HEK293 (cell line): ENCODE measurements at regions not wholly inside any gene's neighbourhood (a gene's known extent, or its start where the extent isn't known, plus 50 kb on each side); places are given as distances from the start of the nearest gene placed in this dataset.
A peak's percentile ranks its signal among the peaks of the same experiment; 100 is the strongest.

Experiments
- CTCF ChIA-PET: fragments of 350-600 bp; formaldehyde crosslinking; extraction: SDS; loops from one replicate; lab custom pipeline; 2021; ENCODE audit warnings: antibody characterized with exemption; lab: Yijun Ruan, JAX
- POLR2A ChIA-PET: fragments of 300-600 bp; formaldehyde crosslinking; extraction: SDS; loops from one replicate; lab custom pipeline; 2020; ENCODE audit warnings: antibody characterized with exemption, inconsistent platforms; lab: Yijun Ruan, JAX
- H3K27ac ChIP-seq: fragments of 200-500 bp; sonication (Bioruptor generic); 2 replicates; pipeline ENCODE4 v1.5.1; 2014; ENCODE audit warnings: low read depth, low read length, control low read depth, inconsistent platforms; ENCODE audit errors: extremely low read depth
- H3K36me3 ChIP-seq, 2 experiments: fragments of 200-500 bp in 1 of 2; sonication (Bioruptor generic) in 1 of 2; 1 replicate in 1 of 2; 2 replicates in 1 of 2; pipeline ENCODE4 v1.5.1; 2014 to 2017; ENCODE audit warnings: inconsistent platforms in 2 of 2, low read length in 2 of 2; ENCODE audit not compliant: control insufficient read depth in 2 of 2, insufficient read depth in 1 of 2
- H3K4me1 ChIP-seq: fragments of 200-500 bp; sonication (Bioruptor generic); 2 replicates; pipeline ENCODE4 v1.5.1; 2014; ENCODE audit warnings: mild to moderate bottlenecking, low read length, inconsistent platforms; ENCODE audit not compliant: control insufficient read depth, insufficient read depth
- H3K4me3 ChIP-seq: 2 replicates; pipeline ENCODE4 v1.5.1; 2011; ENCODE audit warnings: low read depth, mild to moderate bottlenecking, control low read depth, low read length, moderate library complexity
- H3K9me3 ChIP-seq: fragments of 200-500 bp; sonication (Bioruptor generic); 2 replicates; pipeline ENCODE4 v1.5.1; 2014; ENCODE audit warnings: low read depth, low read length, inconsistent platforms; ENCODE audit not compliant: control insufficient read depth, insufficient read depth
- CTCF ChIP-seq: fragments of 450-650 bp; formaldehyde crosslinking; IDR thresholded peaks from 2 replicates; pipeline ENCODE4 v1.5.1; 2016; ENCODE audit warnings: missing biosample characterization, missing genetic modification characterization
- MYNN ChIP-seq: fragments of 450-650 bp; formaldehyde crosslinking; IDR thresholded peaks from 2 replicates; pipeline ENCODE4 v1.5.1; 2016; ENCODE audit warnings: missing biosample characterization, missing genetic modification characterization, borderline replicate concordance
- SETDB1 ChIP-seq: IDR thresholded peaks from one replicate; pipeline ENCODE4 v1.6.1; 2017; ENCODE audit warnings: mild to moderate bottlenecking, low read length, moderate library complexity, mixed read lengths; ENCODE audit not compliant: insufficient read length
- ZBTB11 ChIP-seq: fragments of 450-650 bp; formaldehyde crosslinking; conservative IDR thresholded peaks from 2 replicates; pipeline ENCODE4 v1.5.1; 2016; ENCODE audit warnings: low read depth, missing biosample characterization, missing genetic modification characterization
- ZBTB8A ChIP-seq: fragments of 450-650 bp; formaldehyde crosslinking; IDR thresholded peaks from 2 replicates; pipeline ENCODE4 v1.5.1; 2016; ENCODE audit warnings: missing biosample characterization, missing genetic modification characterization
- ZFHX2 ChIP-seq: fragments of 450-650 bp; formaldehyde crosslinking; conservative IDR thresholded peaks from 2 replicates; pipeline ENCODE4 v1.5.1; 2016; ENCODE audit warnings: missing biosample characterization, missing genetic modification characterization
- ZNF449 ChIP-seq: fragments of 450-650 bp; formaldehyde crosslinking; IDR thresholded peaks from 2 replicates; pipeline ENCODE4 v1.5.1; 2017; ENCODE audit warnings: missing biosample characterization, mild to moderate bottlenecking, missing genetic modification characterization, moderate library complexity
- ZNF48 ChIP-seq: fragments of 450-650 bp; formaldehyde crosslinking; IDR thresholded peaks from 2 replicates; pipeline ENCODE4 v1.5.1; 2016; ENCODE audit warnings: missing biosample characterization, missing genetic modification characterization
- ZNF623 ChIP-seq: fragments of 450-650 bp; formaldehyde crosslinking; IDR thresholded peaks from 2 replicates; pipeline ENCODE4 v1.5.1; 2016; ENCODE audit warnings: missing biosample characterization, missing genetic modification characterization
- ZNF654 ChIP-seq: fragments of 450-650 bp; formaldehyde crosslinking; IDR thresholded peaks from 2 replicates; pipeline ENCODE4 v1.5.1; 2016; ENCODE audit warnings: low read depth, missing biosample characterization, missing genetic modification characterization
- ZNF701 ChIP-seq: fragments of 450-650 bp; formaldehyde crosslinking; IDR thresholded peaks from 2 replicates; pipeline ENCODE4 v1.5.1; 2016; ENCODE audit warnings: missing biosample characterization, missing genetic modification characterization
- ZNF76 ChIP-seq: fragments of 450-650 bp; formaldehyde crosslinking; IDR thresholded peaks from 2 replicates; pipeline ENCODE4; 2016; ENCODE audit warnings: low read depth, missing biosample characterization, missing genetic modification characterization, borderline replicate concordance
- ZXDB ChIP-seq: fragments of 450-650 bp; formaldehyde crosslinking; IDR thresholded peaks from 2 replicates; pipeline ENCODE4 v1.5.1; 2016; ENCODE audit warnings: missing biosample characterization, missing genetic modification characterization

GRCh38 chr18:24757134-24757533 lies 296.7 kb downstream of the HRH4 start:
- Histone ChIP-seq H3K27ac (no peak overlapping the region), H3K9me3 (no peaks in the 10 kb centered on the region; the same call in 1 of the 2 replicates), H3K4me1 (0 out of 2 replicates have a peak, but pooled peaks cover 2% of the 10 kb centered on the region), H3K36me3 (no peaks in the 10 kb centered on the region), H3K4me3 (no peak overlapping the region)
- ChIA-PET POLR2A (no interaction called here), CTCF (no interaction called here)
- TF ChIP-seq ZNF623 (tag by site-specific recombination) (peak; percentile 29; the same call in 1 of the 2 replicates), ZNF76 (tag by site-specific recombination) (no peak), ZNF449 (tag by site-specific recombination) (peak; percentile 64)

GRCh38 chr18:24761765-24762164 lies 301.3 kb downstream of the HRH4 start:
- TF ChIP-seq SETDB1: peak; percentile 64
- TF ChIP-seq ZNF623 (tag by site-specific recombination): no peak
- Histone ChIP-seq H3K4me3 (no peak overlapping the region), H3K27ac (no peak overlapping the region), H3K36me3 (no peaks in the 10 kb centered on the region), H3K4me1 (no peaks in the 10 kb centered on the region), H3K9me3 (no peaks in the 10 kb centered on the region; the same call in 1 of the 2 replicates)
- ChIA-PET CTCF (interaction anchor here (0.7 kb wide), 1 partner anchor 388 kb away, joined by 3 read pairs; no protein-coding TSS in a partner anchor), POLR2A (no interaction called here)

- Histone ChIP-seq H3K4me3 (no peak overlapping the region), H3K36me3 (no peaks in the 10 kb centered on the region), H3K4me1 (no peaks in the 10 kb centered on the region), H3K27ac (no peak overlapping the region), H3K9me3 (no peaks in the 10 kb centered on the region; the same call in 1 of the 2 replicates)
- ChIA-PET POLR2A (no interaction called here), CTCF (interaction anchor here (0.9 kb wide), 1 partner anchor 38 kb away, joined by 7 read pairs; no protein-coding TSS in a partner anchor)
- TF ChIP-seq ZNF654: no peak
Observed at GRCh38 chr18:24762511-24762910, 302.1 kb downstream of the HRH4 start.

GRCh38 chr18:24763765-24764513 lies 303.5 kb downstream of the HRH4 start:
- TF ChIP-seq ZXDB: no peak
- no peak for TF ChIP-seq ZNF701
- no peak for TF ChIP-seq ZNF48 (tag by site-specific recombination)
- no peak for TF ChIP-seq MYNN (tag by site-specific recombination)
- TF ChIP-seq CTCF (tag by site-specific recombination): no peak
- TF ChIP-seq ZBTB8A (tag by site-specific recombination): no peak
- TF ChIP-seq ZFHX2: peak; percentile 42; the same call in 1 of the 2 replicates
- no peak for TF ChIP-seq ZBTB11
- Histone ChIP-seq H3K36me3 (no peaks in the 10 kb centered on the region), H3K4me1 (no peaks in the 10 kb centered on the region), H3K9me3 (no peaks in the 10 kb centered on the region; the same call in 1 of the 2 replicates), H3K27ac (no peak overlapping the region), H3K4me3 (no peak overlapping the region)
- POLR2A ChIA-PET: no interaction called here
- CTCF ChIA-PET: interaction anchor here (0.7 kb wide), 1 partner anchor 1854 kb away, joined by 3 read pairs; no protein-coding TSS in a partner anchor
